Ovary (tissue), 7 donors: ENCODE measurements at regions not wholly inside any gene's neighbourhood (a gene's known extent, or its start where the extent isn't known, plus 50 kb on each side); places are given as distances from the start of the nearest gene placed in this dataset.

Source experiments
- DNase-seq, 5 donors: peaks; one replicate each; pipeline ENCODE4 v3.0.0-alpha.2; 2019 to 2020
- H3K27ac ChIP-seq, 2 donors: fragments of 200-600 bp; one replicate each; pipeline versions ENCODE4 v1.5.1 to v1.8.0; 2019 to 2022
- H3K27me3 ChIP-seq: fragments of 200-600 bp; one replicate; pipeline ENCODE4 v1.8.0; 2022
- H3K36me3 ChIP-seq: fragments of 200-600 bp; sonication (generic); one replicate; pipeline ENCODE4 v1.5.1; 2019
- H3K4me1 ChIP-seq: one replicate; pipeline ENCODE4 v1.8.1; 2013; ENCODE audit warnings: mild to moderate bottlenecking, moderate library complexity; ENCODE audit not compliant: insufficient read depth
- H3K4me3 ChIP-seq: fragments of 200-600 bp; sonication (generic); one replicate; pipeline ENCODE4 v1.5.1; 2017
- H3K9me3 ChIP-seq, 2 donors: fragments of 200-600 bp in 1 of 2; sonication (generic) in 1 of 2; one replicate each; pipeline versions ENCODE4 v1.5.1 to v1.8.1; 2013 to 2019; ENCODE audit warnings: mild to moderate bottlenecking in 1 of 2, moderate library complexity in 1 of 2
- EP300 ChIP-seq: sonication (generic); formaldehyde crosslinking; IDR thresholded peaks from one replicate; pipeline ENCODE4 v1.6.1; 2017; ENCODE audit warnings: antibody characterized with exemption
- POLR2A ChIP-seq: fragments of 450-650 bp; IDR thresholded peaks from one replicate; pipeline ENCODE4 v1.6.1; 2017; ENCODE audit warnings: antibody characterized with exemption, mild to moderate bottlenecking, moderate library complexity
- WGBS, 3 donors: extraction: QIAGEN DNeasy Blood & Tissue Kit in 1 of 3; methylation state at CpG; one replicate each; pipeline versions ENCODE4 v1.1.5 to v1.1.7; 2013 to 2017; 5-methylcytosine and 5-hydroxymethylcytosine counted together
- intact Hi-C, 4 donors: fragments of 100-400 bp; cut with DNase I; formaldehyde crosslinking; loops; one replicate each; pipeline versions ENCODE4 v1.11.0 to v1.15.1; 2022 to 2023
- TF ChIP-seq, protein P1 (sequence below), 3 donors: fragments of 450-650 bp in 2 of 3; fragments of 200-600 bp in 1 of 3; IDR thresholded peaks; one replicate each; pipeline versions ENCODE4 v1.5.1 to v1.8.0; 2016 to 2022; ENCODE audit warnings: antibody characterized with exemption in 3 of 3, mild to moderate bottlenecking in 1 of 3
- donor health status: DM: no; HTN: no; CAD: no; lungs with moderate emphysema.
- donor health status: DM: no; HTN: no; CAD: no.
- donor health status: Bipolar disorder and iron deficiency.
- donor health status: DM: no; HTN: no; CAD: no.
- donor health status: DM: yes; HTN: yes; CAD: no.

DNA sequence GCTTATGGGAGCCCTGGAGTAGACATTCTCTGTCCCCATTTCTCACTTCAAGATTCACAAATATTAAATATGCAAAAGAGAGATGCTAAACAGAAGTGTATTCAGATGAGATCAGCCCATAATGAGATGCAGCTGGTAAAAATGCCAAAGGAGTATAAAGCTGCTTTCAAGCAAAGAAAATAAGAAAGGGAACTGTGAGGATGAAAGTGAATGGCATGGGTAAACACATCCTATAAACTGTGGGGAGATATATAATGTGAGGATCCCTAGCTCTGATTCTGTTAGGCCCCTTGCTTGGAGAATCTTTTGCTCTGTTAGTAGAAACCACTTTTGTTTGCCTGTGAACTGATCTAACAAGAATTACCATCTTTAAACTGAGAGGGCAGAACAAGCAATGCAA lies 396.6 kb downstream of the SOX2 start:
- Histone ChIP-seq H3K36me3 (no peaks in the 10 kb centered on the region), H3K27me3 (no peaks in the 10 kb centered on the region), H3K27ac (no peak overlapping the region), H3K4me3 (no peak overlapping the region), H3K9me3 (no peaks in the 10 kb centered on the region), H3K4me1 (no peaks in the 10 kb centered on the region)
- DNase-seq, result no peak
- intact Hi-C loops, result no loop called here
- no peak for TF ChIP-seq POLR2A
- no peak for TF ChIP-seq EP300
- TF ChIP-seq, protein P1, sequence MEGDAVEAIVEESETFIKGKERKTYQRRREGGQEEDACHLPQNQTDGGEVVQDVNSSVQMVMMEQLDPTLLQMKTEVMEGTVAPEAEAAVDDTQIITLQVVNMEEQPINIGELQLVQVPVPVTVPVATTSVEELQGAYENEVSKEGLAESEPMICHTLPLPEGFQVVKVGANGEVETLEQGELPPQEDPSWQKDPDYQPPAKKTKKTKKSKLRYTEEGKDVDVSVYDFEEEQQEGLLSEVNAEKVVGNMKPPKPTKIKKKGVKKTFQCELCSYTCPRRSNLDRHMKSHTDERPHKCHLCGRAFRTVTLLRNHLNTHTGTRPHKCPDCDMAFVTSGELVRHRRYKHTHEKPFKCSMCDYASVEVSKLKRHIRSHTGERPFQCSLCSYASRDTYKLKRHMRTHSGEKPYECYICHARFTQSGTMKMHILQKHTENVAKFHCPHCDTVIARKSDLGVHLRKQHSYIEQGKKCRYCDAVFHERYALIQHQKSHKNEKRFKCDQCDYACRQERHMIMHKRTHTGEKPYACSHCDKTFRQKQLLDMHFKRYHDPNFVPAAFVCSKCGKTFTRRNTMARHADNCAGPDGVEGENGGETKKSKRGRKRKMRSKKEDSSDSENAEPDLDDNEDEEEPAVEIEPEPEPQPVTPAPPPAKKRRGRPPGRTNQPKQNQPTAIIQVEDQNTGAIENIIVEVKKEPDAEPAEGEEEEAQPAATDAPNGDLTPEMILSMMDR (IDR thresholded peaks at IDR 0.05), result no peak

DNA sequence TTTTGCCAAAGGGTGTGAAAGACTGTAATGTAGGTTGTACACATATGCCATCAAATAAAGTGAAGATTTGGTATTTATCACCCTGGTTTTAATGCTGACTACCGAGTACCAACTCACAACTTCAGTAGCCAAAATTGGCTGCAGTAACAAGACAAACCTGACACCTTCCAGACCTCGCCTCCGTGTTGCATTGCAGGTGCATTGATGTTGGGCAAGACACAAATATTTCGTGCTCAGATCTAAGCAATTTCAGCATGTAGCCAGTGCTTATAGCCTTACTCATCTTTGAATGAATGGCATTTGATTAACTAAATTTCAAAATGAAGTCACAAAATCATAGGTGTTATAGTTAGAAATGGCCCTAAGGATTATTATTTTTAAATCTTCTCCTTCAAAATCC lies 400.2 kb downstream of the SOX2 start:
- no peaks in the 10 kb centered on the region for H3K4me1 ChIP-seq
- no peak overlapping the region for H3K4me3 ChIP-seq
- WGBS, 3 donors, result 68 to 74% (median 70%) methylated on average over 4 of the region's 4 CpGs
- no peaks in the 10 kb centered on the region for H3K9me3 ChIP-seq
- TF ChIP-seq EP300, result no peak
- TF ChIP-seq, protein P1 (IDR thresholded peaks at IDR 0.05), result no peak
- no peak for TF ChIP-seq POLR2A
- no peak for DNase-seq
- no peaks in the 10 kb centered on the region for H3K36me3 ChIP-seq
- intact Hi-C loops, result no loop called here
- no peaks in the 10 kb centered on the region for H3K27me3 ChIP-seq
- H3K27ac ChIP-seq, result no peak overlapping the region

DNA sequence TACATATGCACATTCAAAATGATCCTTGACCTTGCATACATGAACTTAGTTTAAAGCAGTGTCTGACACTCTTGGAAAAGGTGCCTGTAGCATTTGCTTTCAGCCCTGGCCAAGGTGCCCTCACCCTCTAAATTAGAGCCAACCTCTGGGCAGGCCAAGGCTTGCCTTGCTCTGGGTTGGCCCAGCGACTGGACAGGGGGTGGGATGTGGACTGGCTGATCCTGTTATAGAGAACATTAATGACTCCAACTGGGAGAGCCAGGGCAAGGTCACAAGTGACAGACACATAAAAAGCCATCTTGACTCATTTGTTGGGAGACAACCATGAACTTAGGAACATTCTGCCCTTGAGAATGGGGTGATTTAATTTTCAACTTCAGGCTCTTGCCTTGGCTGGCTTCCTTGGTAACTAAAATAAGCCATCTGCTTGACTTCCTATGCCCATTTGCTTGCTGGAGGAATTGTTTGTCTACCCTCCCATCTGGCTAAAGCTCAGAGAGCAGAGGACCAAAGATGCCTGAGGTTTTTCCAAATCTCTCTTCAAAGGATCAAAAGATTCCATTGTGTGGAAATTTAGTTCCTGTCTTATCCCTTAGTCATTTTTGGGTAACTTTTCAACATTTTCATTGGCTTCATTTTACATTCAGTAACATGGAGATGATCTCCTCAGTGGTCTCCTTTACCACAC lies 403.7 kb downstream of the SOX2 start:
- TF ChIP-seq EP300, result no peak
- TF ChIP-seq POLR2A, result no peak
- TF ChIP-seq, protein P1 (IDR thresholded peaks at IDR 0.05), result no peak
- H3K9me3 ChIP-seq, result no peaks in the 10 kb centered on the region
- intact Hi-C loops, result no loop called here
- H3K4me1 ChIP-seq, result no peaks in the 10 kb centered on the region
- DNase-seq, result no peak
- H3K4me3 ChIP-seq, result no peak overlapping the region
- no peaks in the 10 kb centered on the region for H3K27me3 ChIP-seq
- no peak overlapping the region for H3K27ac ChIP-seq
- no peaks in the 10 kb centered on the region for H3K36me3 ChIP-seq
- WGBS, 3 donors, result 79 to 86% (median 84%) methylated on average over 1 of the region's 1 CpG

DNA sequence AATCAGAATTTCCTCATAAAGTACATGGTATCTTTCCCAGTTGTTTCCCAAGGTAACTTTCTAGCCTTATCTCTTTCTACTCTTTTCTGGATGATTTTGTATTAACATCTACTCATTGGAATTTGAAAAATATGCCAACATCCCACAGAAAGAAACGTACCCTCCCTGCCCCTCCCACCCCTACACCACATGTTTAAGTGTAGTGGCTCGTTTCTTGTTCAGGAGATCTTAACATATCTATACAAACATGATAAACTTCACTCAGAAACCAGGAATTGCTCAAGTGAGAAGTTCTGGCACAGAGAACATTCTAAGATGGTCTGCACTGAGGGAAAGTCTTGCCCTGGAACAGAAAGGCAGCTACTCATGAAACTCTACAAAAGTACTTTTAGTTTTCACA lies 404.7 kb downstream of the SOX2 start:
- WGBS, 3 donors, result 2 to 14% (median 3%) methylated on average over 2 of the region's 2 CpGs
- no peaks in the 10 kb centered on the region for H3K27me3 ChIP-seq
- H3K9me3 ChIP-seq, result no peaks in the 10 kb centered on the region
- DNase-seq, result no peak
- H3K27ac ChIP-seq, result no peak overlapping the region
- H3K4me3 ChIP-seq, result no peak overlapping the region
- TF ChIP-seq, protein P1 (IDR thresholded peaks at IDR 0.05), result no peak
- TF ChIP-seq POLR2A, result no peak
- TF ChIP-seq EP300, result no peak
- intact Hi-C loops, result no loop called here
- H3K36me3 ChIP-seq, result no peaks in the 10 kb centered on the region
- H3K4me1 ChIP-seq, result no peaks in the 10 kb centered on the region
